ENCODE measurements at regions not wholly inside any gene's neighbourhood (a gene's known extent, or its start where the extent isn't known, plus 50 kb on each side); places are given as distances from the start of the nearest gene placed in this dataset.

DNA sequence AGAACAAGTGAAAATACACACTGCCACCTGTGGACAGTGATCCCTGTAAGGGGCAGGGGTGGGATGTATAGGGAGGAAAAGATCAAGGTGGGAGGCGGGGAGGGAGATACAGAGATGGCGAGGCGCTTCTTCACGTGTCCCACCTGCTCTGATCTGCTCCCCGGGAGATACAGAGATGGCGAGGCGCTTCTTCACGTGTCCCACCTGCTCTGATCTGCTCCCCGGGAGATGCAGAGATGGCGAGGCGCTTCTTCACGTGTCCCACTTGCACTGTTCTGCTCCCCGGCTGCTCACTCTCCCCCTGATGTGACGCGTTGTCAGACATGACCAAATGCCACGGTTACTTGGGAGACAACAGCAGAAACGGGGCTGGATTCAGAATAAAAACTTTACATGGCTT lies 308.3 kb upstream of the SHH start:
- Mint-ChIP-seq H3K36me3 (ENCODE audit: low read depth) (no peaks in the 10 kb centered on the region), H3K27ac (no peak overlapping the region), H3K27me3 (no peaks in the 10 kb centered on the region), H3K9me3 (no peaks in the 10 kb centered on the region), H3K4me1 (ENCODE audit: low read depth) (no peaks in the 10 kb centered on the region), H3K4me3 (no peak overlapping the region)
- ATAC-seq (no peak), DNase-seq (no peak)
- CTCF ChIA-PET, result no interaction called here
- POLR2A ChIA-PET, result no interaction called here
- TF ChIP-seq, protein P1, sequence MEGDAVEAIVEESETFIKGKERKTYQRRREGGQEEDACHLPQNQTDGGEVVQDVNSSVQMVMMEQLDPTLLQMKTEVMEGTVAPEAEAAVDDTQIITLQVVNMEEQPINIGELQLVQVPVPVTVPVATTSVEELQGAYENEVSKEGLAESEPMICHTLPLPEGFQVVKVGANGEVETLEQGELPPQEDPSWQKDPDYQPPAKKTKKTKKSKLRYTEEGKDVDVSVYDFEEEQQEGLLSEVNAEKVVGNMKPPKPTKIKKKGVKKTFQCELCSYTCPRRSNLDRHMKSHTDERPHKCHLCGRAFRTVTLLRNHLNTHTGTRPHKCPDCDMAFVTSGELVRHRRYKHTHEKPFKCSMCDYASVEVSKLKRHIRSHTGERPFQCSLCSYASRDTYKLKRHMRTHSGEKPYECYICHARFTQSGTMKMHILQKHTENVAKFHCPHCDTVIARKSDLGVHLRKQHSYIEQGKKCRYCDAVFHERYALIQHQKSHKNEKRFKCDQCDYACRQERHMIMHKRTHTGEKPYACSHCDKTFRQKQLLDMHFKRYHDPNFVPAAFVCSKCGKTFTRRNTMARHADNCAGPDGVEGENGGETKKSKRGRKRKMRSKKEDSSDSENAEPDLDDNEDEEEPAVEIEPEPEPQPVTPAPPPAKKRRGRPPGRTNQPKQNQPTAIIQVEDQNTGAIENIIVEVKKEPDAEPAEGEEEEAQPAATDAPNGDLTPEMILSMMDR (IDR thresholded peaks at IDR 0.05), result no peak
- intact Hi-C loops (cut with micrococcal nuclease), result no loop called here

- DNase-seq, result no peak
- ChIA-PET POLR2A (no interaction called here), CTCF (no interaction called here)
- no peak overlapping the region for H3K27ac Mint-ChIP-seq
- H3K36me3 Mint-ChIP-seq (ENCODE audit: low read depth), result no peaks in the 10 kb centered on the region
- intact Hi-C loops (cut with micrococcal nuclease), result no loop called here
- TF ChIP-seq, protein P1 (IDR thresholded peaks at IDR 0.05), result no peak
- H3K9me3 Mint-ChIP-seq, result no peaks in the 10 kb centered on the region
- H3K27me3 Mint-ChIP-seq, result no peaks in the 10 kb centered on the region
- no peak for ATAC-seq
- no peaks in the 10 kb centered on the region for H3K4me1 Mint-ChIP-seq (ENCODE audit: low read depth)
- H3K4me3 Mint-ChIP-seq, result no peak overlapping the region
Measured at GRCh38 chr7:156119771-156120170, 307.5 kb upstream of the SHH start.

GRCh38 chr7:156118248-156118645 lies 306.0 kb upstream of the SHH start:
- Mint-ChIP-seq H3K27me3 (no peaks in the 10 kb centered on the region), H3K4me1 (ENCODE audit: low read depth) (no peaks in the 10 kb centered on the region), H3K9me3 (no peaks in the 10 kb centered on the region), H3K4me3 (no peak overlapping the region), H3K27ac (no peak overlapping the region), H3K36me3 (ENCODE audit: low read depth) (no peaks in the 10 kb centered on the region)
- ChIA-PET CTCF (no interaction called here), POLR2A (no interaction called here)
- intact Hi-C loops (cut with micrococcal nuclease), result no loop called here
- TF ChIP-seq, protein P1 (IDR thresholded peaks at IDR 0.05), result no peak
- no peak for ATAC-seq
- no peak for DNase-seq

DNA sequence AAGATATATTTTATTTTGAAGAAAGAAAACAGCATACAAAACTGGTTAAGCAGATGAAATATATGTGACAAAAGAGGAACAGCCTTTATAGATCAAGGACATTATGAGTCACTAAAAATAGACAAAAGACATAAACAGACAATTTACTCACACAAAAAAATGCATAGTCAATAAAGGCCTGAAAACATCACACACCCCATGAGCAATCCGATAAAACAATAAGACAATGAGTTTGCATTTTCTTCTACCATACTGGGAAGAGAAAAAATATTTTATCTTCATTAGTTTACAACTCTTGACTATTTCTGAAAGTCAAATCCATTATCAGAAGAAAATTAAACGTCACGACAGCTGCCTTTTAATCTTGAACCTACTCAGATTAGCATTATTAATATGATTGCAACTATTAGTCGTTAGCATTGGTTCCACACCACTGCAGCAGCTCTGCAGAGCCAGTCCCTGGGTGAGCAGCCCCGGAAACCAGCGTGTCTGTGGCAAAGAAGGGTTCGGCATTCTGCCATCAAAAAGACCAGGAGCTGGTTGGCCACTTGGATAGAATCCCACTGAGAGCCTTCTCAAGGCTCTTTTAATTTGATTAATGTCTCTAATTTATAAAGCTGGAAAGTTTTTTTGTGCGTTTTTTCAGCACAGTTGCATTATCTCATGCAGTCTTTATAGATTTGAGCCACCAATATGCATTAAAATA lies 305.4 kb upstream of the SHH start:
- no peaks in the 10 kb centered on the region for H3K27me3 Mint-ChIP-seq
- intact Hi-C loops (cut with micrococcal nuclease), result no loop called here
- ATAC-seq, result no peak
- DNase-seq, result no peak
- H3K9me3 Mint-ChIP-seq, result no peaks in the 10 kb centered on the region
- TF ChIP-seq, protein P1 (IDR thresholded peaks at IDR 0.05), result no peak
- H3K27ac Mint-ChIP-seq, result no peak overlapping the region
- no peaks in the 10 kb centered on the region for H3K36me3 Mint-ChIP-seq (ENCODE audit: low read depth)
- H3K4me3 Mint-ChIP-seq, result no peak overlapping the region
- ChIA-PET POLR2A (no interaction called here), CTCF (no interaction called here)
- no peaks in the 10 kb centered on the region for H3K4me1 Mint-ChIP-seq (ENCODE audit: low read depth)

- intact Hi-C loops (cut with micrococcal nuclease), result no loop called here
- no peaks in the 10 kb centered on the region for H3K9me3 Mint-ChIP-seq
- DNase-seq, result no peak
- ATAC-seq, result no peak
- CTCF ChIA-PET, result no interaction called here
- no peaks in the 10 kb centered on the region for H3K36me3 Mint-ChIP-seq (ENCODE audit: low read depth)
- no peak overlapping the region for H3K27ac Mint-ChIP-seq
- POLR2A ChIA-PET, result no interaction called here
- H3K4me3 Mint-ChIP-seq, result no peak overlapping the region
- no peaks in the 10 kb centered on the region for H3K4me1 Mint-ChIP-seq (ENCODE audit: low read depth)
- H3K27me3 Mint-ChIP-seq, result no peaks in the 10 kb centered on the region
- TF ChIP-seq, protein P1 (IDR thresholded peaks at IDR 0.05), result no peak
Measured at GRCh38 chr7:156116514-156117215, 304.4 kb upstream of the SHH start.
